SJSA1 (cell line): ENCODE measurements at regions not wholly inside any gene's neighbourhood (a gene's known extent, or its start where the extent isn't known, plus 50 kb on each side); places are given as distances from the start of the nearest gene placed in this dataset.
A peak's percentile ranks its signal among the peaks of the same experiment; 100 is the strongest.

ENCODE experiments used
- DNase-seq, 2 experiments: peaks; one replicate each; pipeline ENCODE4 v3.0.0-alpha.2; 2015 to 2020; ENCODE audit warnings: low spot score in 2 of 2, low read depth in 1 of 2
- H3K27ac ChIP-seq: fragments of 250-450 bp; sonication (Bioruptor Pico); 2 replicates; pipeline ENCODE4 v1.5.1; 2020; ENCODE audit warnings: mild to moderate bottlenecking, moderate library complexity
- H3K27me3 ChIP-seq: fragments of 250-450 bp; sonication (Bioruptor Pico); replicated peaks from 2 replicates; pipeline ENCODE4 v1.5.1; 2020; ENCODE audit warnings: mild to moderate bottlenecking, moderate library complexity
- H3K36me3 ChIP-seq: fragments of 250-450 bp; sonication (Bioruptor Pico); 2 replicates; pipeline ENCODE4 v1.5.1; 2020; ENCODE audit warnings: mild to moderate bottlenecking
- H3K4me1 ChIP-seq: fragments of 250-450 bp; sonication (Bioruptor Pico); replicated peaks from 2 replicates; pipeline ENCODE4 v1.6.1; 2021; ENCODE audit warnings: mild to moderate bottlenecking
- H3K4me3 ChIP-seq: fragments of 250-450 bp; sonication (Bioruptor Pico); 2 replicates; pipeline ENCODE4 v1.5.1; 2020; ENCODE audit warnings: mild to moderate bottlenecking
- H3K9me3 ChIP-seq: fragments of 250-450 bp; sonication (Bioruptor Pico); replicated peaks from 2 replicates; pipeline ENCODE4 v1.5.1; 2020; ENCODE audit warnings: mild to moderate bottlenecking

DNA sequence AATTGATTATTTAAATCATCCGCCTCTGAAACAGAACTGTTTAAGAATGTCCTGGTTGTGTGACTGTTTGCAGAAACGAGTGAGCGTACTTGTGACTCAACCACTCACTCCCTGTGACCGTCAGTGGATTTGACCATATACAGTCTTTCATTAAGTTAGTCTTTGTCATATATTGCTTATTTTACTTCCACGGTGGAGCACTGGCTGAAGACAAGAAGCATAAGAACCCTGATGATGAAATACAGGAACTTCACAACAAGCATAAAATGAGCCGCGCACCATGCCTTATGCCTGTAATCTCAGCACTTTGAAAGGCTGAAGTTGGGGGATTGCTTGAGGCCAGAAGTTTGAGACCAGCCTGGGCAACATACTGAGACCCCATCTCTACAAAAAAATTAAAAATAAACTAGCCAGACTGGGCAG is 194.0 kb downstream of the TOMM20 start:
- Histone ChIP-seq H3K27ac (peak overlapping the region; percentile 29), H3K36me3 (no peaks in the 10 kb centered on the region), H3K9me3 (no peaks in the 10 kb centered on the region), H3K4me1 (peaks cover 18% of the 10 kb centered on the region), H3K4me3 (no peak overlapping the region), H3K27me3 (no peaks in the 10 kb centered on the region)
- peak; percentile 65 to 70 for DNase-seq

DNA sequence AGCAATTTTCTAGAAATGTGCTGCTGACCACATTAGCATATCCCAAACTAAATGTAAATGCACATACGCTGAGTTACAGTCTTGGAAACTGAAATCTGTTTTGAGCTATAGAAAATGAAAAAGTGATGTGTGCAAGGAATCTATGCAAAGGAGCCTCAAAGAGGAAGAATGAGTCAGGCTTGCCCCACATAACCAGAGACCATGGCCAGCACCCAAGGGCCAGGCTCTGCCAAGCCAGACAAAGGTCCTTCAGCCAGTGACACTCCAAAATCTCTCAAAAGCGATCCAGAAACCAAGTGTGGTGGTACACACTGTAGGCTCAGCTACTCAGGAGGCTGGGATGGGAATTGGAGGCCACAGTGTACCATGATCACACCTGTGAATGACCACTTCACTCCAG is 195.2 kb downstream of the TOMM20 start:
- H3K4me1 ChIP-seq, result peaks cover 18% of the 10 kb centered on the region
- no peaks in the 10 kb centered on the region for H3K9me3 ChIP-seq
- H3K27ac ChIP-seq, result no peak overlapping the region
- no peak overlapping the region for H3K4me3 ChIP-seq
- H3K36me3 ChIP-seq, result no peaks in the 10 kb centered on the region
- no peaks in the 10 kb centered on the region for H3K27me3 ChIP-seq
- DNase-seq, result no peak

DNA sequence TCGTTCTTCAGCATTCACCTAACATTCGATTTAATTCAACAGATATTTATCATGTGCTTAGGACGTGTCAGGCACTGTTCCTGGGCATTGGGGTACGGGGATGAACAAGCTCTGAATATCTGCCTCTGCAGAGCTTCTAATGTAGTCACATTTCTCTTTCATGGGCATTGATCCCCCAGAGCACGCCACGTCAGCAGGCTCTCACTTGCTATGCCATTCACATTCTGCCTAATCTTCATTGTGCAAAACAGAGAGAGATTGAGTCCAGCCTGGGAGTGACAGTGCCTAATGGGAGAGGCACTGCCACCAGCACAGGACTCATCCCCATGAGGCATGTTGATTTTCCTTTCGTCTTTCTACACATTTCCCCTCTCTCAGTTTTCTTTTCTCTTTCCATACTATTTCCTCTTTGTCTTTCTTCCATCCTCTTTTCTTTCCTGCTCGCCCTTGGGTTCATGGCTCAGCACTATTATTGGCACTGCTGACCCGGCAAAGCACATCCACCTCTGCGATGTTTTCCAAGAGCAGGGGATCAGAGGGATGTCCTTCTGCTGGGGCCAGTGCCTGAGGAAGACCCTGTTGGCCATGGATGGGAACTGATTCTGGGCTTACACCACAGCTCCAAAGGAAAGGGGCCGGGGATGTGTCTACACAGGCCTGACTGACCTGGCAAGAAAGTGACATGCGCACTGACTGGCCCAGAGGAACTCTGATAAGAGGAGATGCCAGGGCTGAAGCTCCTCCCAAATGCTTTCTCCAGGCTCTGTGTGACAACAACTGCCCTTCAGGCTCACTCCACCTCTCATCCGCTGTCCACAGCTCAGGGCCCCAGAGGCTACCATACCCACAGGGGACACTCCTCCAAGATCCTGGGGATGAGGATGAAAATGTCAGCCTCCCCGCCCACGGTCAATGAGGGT is 195.9 kb downstream of the TOMM20 start:
- no peak for DNase-seq
- Histone ChIP-seq H3K4me1 (peaks cover 18% of the 10 kb centered on the region), H3K27ac (no peak overlapping the region), H3K36me3 (no peaks in the 10 kb centered on the region), H3K9me3 (no peaks in the 10 kb centered on the region), H3K27me3 (no peaks in the 10 kb centered on the region), H3K4me3 (no peak overlapping the region)

DNA sequence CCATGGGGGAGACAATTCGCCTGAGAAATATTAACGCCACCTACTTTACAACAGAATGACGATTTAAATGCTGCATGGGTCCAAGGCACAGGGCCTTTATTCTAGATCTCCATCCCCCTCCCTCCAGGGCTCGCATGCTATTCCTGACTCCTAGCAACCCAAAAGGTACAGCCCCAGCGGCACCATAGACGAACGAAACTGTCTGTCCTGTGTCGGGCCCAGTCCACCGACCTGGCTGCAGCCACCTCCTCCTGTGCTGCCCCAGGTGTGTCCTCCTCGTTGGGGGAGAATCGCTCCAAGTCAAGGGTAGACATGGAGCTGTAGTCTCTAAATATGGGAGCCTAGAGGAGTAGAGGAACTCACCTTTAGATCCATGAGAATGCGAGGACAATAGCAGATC is 196.5 kb downstream of the TOMM20 start:
- Histone ChIP-seq H3K36me3 (no peaks in the 10 kb centered on the region), H3K27me3 (no peaks in the 10 kb centered on the region), H3K4me1 (peaks cover 22% of the 10 kb centered on the region), H3K9me3 (no peaks in the 10 kb centered on the region), H3K4me3 (no peak overlapping the region), H3K27ac (no peak overlapping the region)
- no peak for DNase-seq

- DNase-seq, result no peak
- Histone ChIP-seq H3K4me1 (peaks cover 28% of the 10 kb centered on the region), H3K36me3 (no peaks in the 10 kb centered on the region), H3K27me3 (no peaks in the 10 kb centered on the region), H3K9me3 (no peaks in the 10 kb centered on the region), H3K27ac (no peak overlapping the region), H3K4me3 (no peak overlapping the region)
These were observed 197.1 kb downstream of the TOMM20 start for GRCh38 chr1:234931404-234931973.

- no peak overlapping the region for H3K27ac ChIP-seq
- DNase-seq, result peak in 1 of 2 experiments; percentile 16
- H3K4me3 ChIP-seq, result no peak overlapping the region
- peaks cover 35% of the 10 kb centered on the region for H3K4me1 ChIP-seq
- H3K27me3 ChIP-seq, result no peaks in the 10 kb centered on the region
- no peaks in the 10 kb centered on the region for H3K9me3 ChIP-seq
- H3K36me3 ChIP-seq, result no peaks in the 10 kb centered on the region
These were observed 199.3 kb downstream of the TOMM20 start for GRCh38 chr1:234929369-234929768.

- H3K27me3 ChIP-seq, result no peaks in the 10 kb centered on the region
- no peak overlapping the region for H3K27ac ChIP-seq
- peak in 1 of 2 experiments; percentile 18 for DNase-seq
- no peaks in the 10 kb centered on the region for H3K36me3 ChIP-seq
- no peak overlapping the region for H3K4me3 ChIP-seq
- peaks cover 28% of the 10 kb centered on the region for H3K4me1 ChIP-seq
- no peaks in the 10 kb centered on the region for H3K9me3 ChIP-seq
These were observed 200.0 kb downstream of the TOMM20 start for GRCh38 chr1:234928642-234929041.

GRCh38 chr1:234927971-234928640 is 200.5 kb downstream of the TOMM20 start:
- Histone ChIP-seq H3K36me3 (no peaks in the 10 kb centered on the region), H3K4me1 (peaks cover 22% of the 10 kb centered on the region), H3K27ac (no peak overlapping the region), H3K4me3 (no peak overlapping the region), H3K27me3 (no peaks in the 10 kb centered on the region), H3K9me3 (no peaks in the 10 kb centered on the region)
- peak in 1 of 2 experiments; percentile 22 for DNase-seq

GRCh38 chr1:234927312-234927970 is 201.2 kb downstream of the TOMM20 start:
- Histone ChIP-seq H3K36me3 (no peaks in the 10 kb centered on the region), H3K27me3 (no peaks in the 10 kb centered on the region), H3K4me1 (peaks cover 21% of the 10 kb centered on the region), H3K27ac (no peak overlapping the region), H3K4me3 (no peak overlapping the region), H3K9me3 (no peaks in the 10 kb centered on the region)
- DNase-seq, result peak in 1 of 2 experiments; percentile 35

GRCh38 chr1:234926559-234927311 is 201.9 kb downstream of the TOMM20 start:
- Histone ChIP-seq H3K27me3 (no peaks in the 10 kb centered on the region), H3K36me3 (no peaks in the 10 kb centered on the region), H3K4me3 (no peak overlapping the region), H3K27ac (peak overlapping the region; percentile 50), H3K4me1 (peaks cover 21% of the 10 kb centered on the region), H3K9me3 (no peaks in the 10 kb centered on the region)
- peak in 1 of 2 experiments; percentile 38 for DNase-seq

GRCh38 chr1:234926264-234926558 is 202.4 kb downstream of the TOMM20 start:
- Histone ChIP-seq H3K9me3 (no peaks in the 10 kb centered on the region), H3K4me3 (no peak overlapping the region), H3K27me3 (no peaks in the 10 kb centered on the region), H3K27ac (peak overlapping the region; percentile 50), H3K36me3 (no peaks in the 10 kb centered on the region), H3K4me1 (peaks cover 21% of the 10 kb centered on the region)
- DNase-seq, result no peak

GRCh38 chr1:234925440-234926263 is 203.0 kb downstream of the TOMM20 start:
- DNase-seq, result peak; percentile 89 to 98
- Histone ChIP-seq H3K4me3 (no peak overlapping the region), H3K27ac (peak overlapping the region; percentile 56), H3K27me3 (no peaks in the 10 kb centered on the region), H3K9me3 (no peaks in the 10 kb centered on the region), H3K36me3 (no peaks in the 10 kb centered on the region), H3K4me1 (peaks cover 21% of the 10 kb centered on the region)
